ENCODE measurements at regions not wholly inside any gene's neighbourhood (a gene's known extent, or its start where the extent isn't known, plus 50 kb on each side); places are given as distances from the start of the nearest gene placed in this dataset.

- Histone ChIP-seq H3K9me3 (peaks cover 0 to 2% (median 0%) of the 10 kb centered on the region in 4 donors), H3K4me1 (no peaks in the 10 kb centered on the region), H3K4me3 (no peak overlapping the region), H3K27me3 (no peaks in the 10 kb centered on the region), H3K27ac (no peak overlapping the region), H3K36me3 (no peaks in the 10 kb centered on the region)
- DNase-seq, result no peak
- no peak for TF ChIP-seq POLR2A (IDR thresholded peaks at IDR 0.05)
- TF ChIP-seq CTCF (IDR thresholded peaks at IDR 0.05), result no peak
These were observed 65.3 kb upstream of the GLI2 start for GRCh38 chr2:120670371-120670770.

GRCh38 chr2:120670771-120671480 lies 64.7 kb upstream of the GLI2 start:
- Histone ChIP-seq H3K9me3 (peaks cover 0 to 2% (median 0%) of the 10 kb centered on the region in 4 donors), H3K27me3 (no peaks in the 10 kb centered on the region), H3K4me1 (no peaks in the 10 kb centered on the region), H3K36me3 (no peaks in the 10 kb centered on the region), H3K27ac (no peak overlapping the region), H3K4me3 (no peak overlapping the region)
- TF ChIP-seq CTCF (IDR thresholded peaks at IDR 0.05) (no peak), POLR2A (IDR thresholded peaks at IDR 0.05) (no peak)
- no peak for DNase-seq

GRCh38 chr2:120672526-120673204 lies 63.0 kb upstream of the GLI2 start:
- no peaks in the 10 kb centered on the region for H3K27me3 ChIP-seq
- H3K27ac ChIP-seq, result no peak overlapping the region
- DNase-seq, result no peak
- H3K4me3 ChIP-seq, result no peak overlapping the region
- no peaks in the 10 kb centered on the region for H3K9me3 ChIP-seq
- TF ChIP-seq CTCF (IDR thresholded peaks at IDR 0.05), result no peak
- no peak for TF ChIP-seq POLR2A (IDR thresholded peaks at IDR 0.05)
- H3K36me3 ChIP-seq, result no peaks in the 10 kb centered on the region
- no peaks in the 10 kb centered on the region for H3K4me1 ChIP-seq

- Histone ChIP-seq H3K27me3 (no peaks in the 10 kb centered on the region), H3K36me3 (no peaks in the 10 kb centered on the region), H3K4me3 (no peak overlapping the region), H3K4me1 (no peaks in the 10 kb centered on the region), H3K9me3 (no peaks in the 10 kb centered on the region), H3K27ac (no peak overlapping the region)
- no peak for DNase-seq
- TF ChIP-seq POLR2A (IDR thresholded peaks at IDR 0.05), result no peak
- no peak for TF ChIP-seq CTCF (IDR thresholded peaks at IDR 0.05)
These were observed 62.5 kb upstream of the GLI2 start for GRCh38 chr2:120673205-120673550.

- no peak for DNase-seq
- no peak overlapping the region for H3K4me3 ChIP-seq
- no peaks in the 10 kb centered on the region for H3K9me3 ChIP-seq
- H3K36me3 ChIP-seq, result no peaks in the 10 kb centered on the region
- TF ChIP-seq CTCF (IDR thresholded peaks at IDR 0.05), result no peak
- no peak for TF ChIP-seq POLR2A (IDR thresholded peaks at IDR 0.05)
- no peak overlapping the region for H3K27ac ChIP-seq
- H3K4me1 ChIP-seq, result no peaks in the 10 kb centered on the region
- H3K27me3 ChIP-seq, result no peaks in the 10 kb centered on the region
These were observed 62.1 kb upstream of the GLI2 start for GRCh38 chr2:120673571-120674061.
